Astrocyte (in vitro differentiated cells and primary cell): ENCODE measurements at regions not wholly inside any gene's neighbourhood (a gene's known extent, or its start where the extent isn't known, plus 50 kb on each side); places are given as distances from the start of the nearest gene placed in this dataset.

Experiments
- CTCF ChIP-seq: IDR thresholded peaks from 2 replicates; pipeline ENCODE4 v1.5.1; 2011; ENCODE audit warnings: low read depth, mild to moderate bottlenecking, inconsistent platforms, low read length, moderate library complexity; ENCODE audit not compliant: insufficient read depth
- EZH2 ChIP-seq: IDR thresholded peaks from 2 replicates; pipeline ENCODE4 v1.6.1; 2012; ENCODE audit warnings: mild to moderate bottlenecking, low read length, inconsistent platforms; ENCODE audit not compliant: insufficient read depth

GRCh38 chr18:57864615-57865121 lies 61.6 kb upstream of the ATP8B1 start:
- TF ChIP-seq CTCF (no peak), EZH2 (no peak)
